K562 (cell line): ENCODE measurements at regions not wholly inside any gene's neighbourhood (a gene's known extent, or its start where the extent isn't known, plus 50 kb on each side); places are given as distances from the start of the nearest gene placed in this dataset.

Experiments used
- ATAC-seq: fragments of 200-7000 bp; cut with Tn5 transposase; 3 replicates; pipeline ENCODE4 v1.9.1; 2020; ENCODE audit warnings: moderate library complexity
- BruUV-seq: library from RNA; stranded (reverse); fragments of 400-500 nt; replicated peaks from 2 replicates; lab custom pipeline; 2021; lab: Mats Ljungman, UMichigan
- CTCF ChIA-PET: fragments of 300-600 bp; formaldehyde crosslinking; extraction: SDS; loops from one replicate; lab custom pipeline; 2021; ENCODE audit warnings: low intra/inter-chr PET ratio; lab: Yijun Ruan, JAX
- POLR2A ChIA-PET: fragments of 300-600, 350-650 bp; sonication (Branson Sonifier 250); formaldehyde crosslinking; extraction: SDS; loops from one replicate; lab custom pipeline; 2021; ENCODE audit warnings: antibody characterized with exemption, inconsistent platforms; lab: Yijun Ruan, JAX
- DNase-seq, 4 experiments: peaks; one replicate each; pipeline versions ENCODE4 v3.0.0 to v3.0.0-alpha.2; 2011 to 2018; ENCODE audit warnings: low spot score in 3 of 4, mixed read lengths in 3 of 4; ENCODE audit errors: extremely low read depth in 1 of 4
- FAIRE-seq: peaks from 2 replicates; lab custom pipeline; 2011; peaks lifted over from hg19 to GRCh38; lab: Jason Lieb, UNC
- H2AFZ ChIP-seq: 2 replicates; pipeline ENCODE4 v1.6.0; 2011; ENCODE audit warnings: low read depth, low read length, control low read depth, inconsistent platforms
- H3K27ac ChIP-seq: fragments of 200-600 bp; 3 replicates; pipeline ENCODE4 v1.8.0; 2011; ENCODE audit warnings: low read depth, mild to moderate bottlenecking, control low read depth, inconsistent platforms, low read length, moderate library complexity, mixed read lengths; ENCODE audit errors: extremely low read depth
- H3K27me3 ChIP-seq, 2 experiments: fragments of 300-600 bp in 1 of 2; 2 replicates in 1 of 2; 3 replicates in 1 of 2; pipeline versions ENCODE4 v1.6.0 to v1.8.0; 2011; ENCODE audit warnings: inconsistent platforms in 2 of 2, low read length in 2 of 2, mild to moderate bottlenecking in 1 of 2, mixed read lengths in 1 of 2, moderate library complexity in 1 of 2; ENCODE audit not compliant: control insufficient read depth in 2 of 2, insufficient read depth in 2 of 2
- H3K36me3 ChIP-seq: fragments of 300-600 bp; 3 replicates; pipeline ENCODE4 v1.8.0; 2011; ENCODE audit warnings: mild to moderate bottlenecking, low read length, inconsistent platforms; ENCODE audit not compliant: control insufficient read depth, insufficient read depth
- H3K4me1 ChIP-seq, 2 experiments: fragments of 200-600 bp in 1 of 2; replicated peaks in 1 of 2; 2 replicates in 1 of 2; 3 replicates in 1 of 2; pipeline versions ENCODE4 v1.5.1 to v1.8.0; 2011; ENCODE audit warnings: inconsistent platforms in 2 of 2, low read length in 2 of 2, mild to moderate bottlenecking in 1 of 2, mixed read lengths in 1 of 2, moderate library complexity in 1 of 2; ENCODE audit not compliant: control insufficient read depth in 2 of 2, insufficient read depth in 2 of 2
- H3K4me2 ChIP-seq: 2 replicates; pipeline ENCODE4 v1.6.1; 2011; ENCODE audit warnings: low read length, control low read depth, inconsistent platforms, mixed read lengths; ENCODE audit not compliant: insufficient read depth
- H3K4me3 ChIP-seq: fragments of 200-600 bp; sonication (generic), shearing (Covaris generic); 2 replicates; pipeline ENCODE4 v1.5.1; 2016; ENCODE audit warnings: control low read depth, inconsistent platforms
- H3K79me2 ChIP-seq: fragments of 200-600 bp; 3 replicates; pipeline ENCODE4 v1.8.0; 2011; ENCODE audit warnings: low read length, inconsistent platforms; ENCODE audit not compliant: control insufficient read depth, insufficient read depth
- H3K9ac ChIP-seq, 2 experiments: 2 replicates each; pipeline versions ENCODE4 v1.6.0 to v1.6.1; 2011; ENCODE audit warnings: low read depth in 2 of 2, low read length in 2 of 2, control low read depth in 1 of 2, inconsistent platforms in 1 of 2, mild to moderate bottlenecking in 1 of 2, mixed read lengths in 1 of 2; ENCODE audit not compliant: insufficient read depth in 1 of 2
- H3K9me1 ChIP-seq: one replicate; pipeline ENCODE4 v1.6.0; 2011; ENCODE audit warnings: inconsistent platforms, mild to moderate bottlenecking, low read length, moderate library complexity; ENCODE audit not compliant: control insufficient read depth, insufficient read depth
- H3K9me3 ChIP-seq: replicated peaks from 2 replicates; pipeline ENCODE4 v1.5.1; 2011; ENCODE audit warnings: low read depth, low read length, inconsistent platforms; ENCODE audit not compliant: control insufficient read depth, insufficient read depth
- H4K20me1 ChIP-seq: replicated peaks from 2 replicates; pipeline ENCODE4 v1.6.1; 2011; ENCODE audit warnings: low read length, inconsistent platforms, mixed read lengths; ENCODE audit not compliant: control insufficient read depth, insufficient read depth
- ELF4 ChIP-seq: fragments of 450-650 bp; formaldehyde crosslinking; IDR thresholded peaks from 2 replicates; pipeline ENCODE4 v1.4.0; 2022; ENCODE audit warnings: missing genetic modification characterization
- HNRNPH1 ChIP-seq: fragments of 200-400 bp; formaldehyde crosslinking; optimal IDR thresholded peaks from 2 replicates; pipeline ENCODE3; 2017; ENCODE audit warnings: low read depth, mild to moderate bottlenecking, low read length, moderate library complexity
- MED1 ChIP-seq: sonication (generic); formaldehyde crosslinking; IDR thresholded peaks from 2 replicates; pipeline ENCODE4 v1.8.1; 2023; ENCODE audit warnings: missing genetic modification reagents, borderline replicate concordance
- NFE2L1 ChIP-seq: fragments of 450-650 bp; IDR thresholded peaks from 2 replicates; pipeline ENCODE4 v1.6.1; 2016; ENCODE audit warnings: missing genetic modification characterization, low read depth, mild to moderate bottlenecking, missing compliant biosample characterization, moderate library complexity, borderline replicate concordance
- RBM15 ChIP-seq: fragments of 200-400 bp; formaldehyde crosslinking; IDR thresholded peaks from 2 replicates; pipeline ENCODE4 v1.6.1; 2018; ENCODE audit warnings: mild to moderate bottlenecking, low read length, moderate library complexity; ENCODE audit not compliant: insufficient read depth
- TAF1 ChIP-seq: IDR thresholded peaks from 2 replicates; pipeline ENCODE4 v1.6.1; 2011; ENCODE audit warnings: mild to moderate bottlenecking, low read length, moderate library complexity; ENCODE audit not compliant: insufficient read depth, control insufficient read depth, severe bottlenecking; ENCODE audit errors: extremely low read depth
- WGBS: fragments of 100-300 bp; shearing (Covaris generic); methylation state at CpG from one replicate; pipeline ENCODE4 v1.1.6; 2016; ENCODE audit warnings: low coverage, mixed read lengths; ENCODE audit not compliant: insufficient coverage; ENCODE audit errors: missing lambda C conversion rate; 5-methylcytosine and 5-hydroxymethylcytosine counted together
- in situ Hi-C: fragments of 300-500 bp; cut with MboI; formaldehyde crosslinking; loops from 4 replicates; pipeline ENCODE4 v1.15.0; 2018; ENCODE audit warnings: inconsistent platforms, mixed read lengths
- intact Hi-C: fragments of 100-400 bp; cut with micrococcal nuclease; formaldehyde crosslinking; loops from 2 replicates; pipeline ENCODE4 v1.14.2; 2022
- TF ChIP-seq, protein P1 (sequence below): fragments of 250-450 bp; sonication (Bioruptor Pico); IDR thresholded peaks from 2 replicates; pipeline ENCODE4 v1.9.0; 2021; ENCODE audit warnings: mild to moderate bottlenecking
- TF ChIP-seq, protein P2 (sequence below): fragments of 450-650 bp; IDR thresholded peaks from 2 replicates; pipeline ENCODE4 v1.6.1; 2016; ENCODE audit warnings: low read depth, mild to moderate bottlenecking, moderate library complexity

- Histone ChIP-seq H3K9ac (no peak overlapping the region), H3K27me3 (no peaks in the 10 kb centered on the region), H3K27ac (no peak overlapping the region), H4K20me1 (no peaks in the 10 kb centered on the region), H3K79me2 (no peaks in the 10 kb centered on the region), H3K4me3 (no peak overlapping the region), H3K36me3 (no peaks in the 10 kb centered on the region), H2AFZ (no peak overlapping the region), H3K9me3 (no peaks in the 10 kb centered on the region), H3K9me1 (no peaks in the 10 kb centered on the region), H3K4me2 (no peak overlapping the region), H3K4me1 (no peaks in the 10 kb centered on the region)
- ATAC-seq: no peak
- CTCF ChIA-PET: no interaction called here
- WGBS: 1% methylated on average over 5 of the region's 5 CpGs
- in situ Hi-C loops: no loop called here
- POLR2A ChIA-PET: no interaction called here
- DNase-seq: no peak
- intact Hi-C loops: no loop called here
- TF ChIP-seq, protein P1, sequence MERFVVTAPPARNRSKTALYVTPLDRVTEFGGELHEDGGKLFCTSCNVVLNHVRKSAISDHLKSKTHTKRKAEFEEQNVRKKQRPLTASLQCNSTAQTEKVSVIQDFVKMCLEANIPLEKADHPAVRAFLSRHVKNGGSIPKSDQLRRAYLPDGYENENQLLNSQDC (CRISPR knock-in tag): no peak
- TF ChIP-seq ELF4 (CRISPR knock-in tag) (no peak), NFE2L1 (tag) (no peak), HNRNPH1 (no peak), RBM15 (no peak), TAF1 (no peak), MED1 (no peak)
- TF ChIP-seq, protein P2, sequence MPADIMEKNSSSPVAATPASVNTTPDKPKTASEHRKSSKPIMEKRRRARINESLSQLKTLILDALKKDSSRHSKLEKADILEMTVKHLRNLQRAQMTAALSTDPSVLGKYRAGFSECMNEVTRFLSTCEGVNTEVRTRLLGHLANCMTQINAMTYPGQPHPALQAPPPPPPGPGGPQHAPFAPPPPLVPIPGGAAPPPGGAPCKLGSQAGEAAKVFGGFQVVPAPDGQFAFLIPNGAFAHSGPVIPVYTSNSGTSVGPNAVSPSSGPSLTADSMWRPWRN: no peak
- no peak for FAIRE-seq
- BruUV-seq: no TSS peak
Measured at GRCh38 chr3:8187996-8188395, 313.6 kb upstream of the LMCD1 start.
